ENCODE measurements at regions not wholly inside any gene's neighbourhood (a gene's known extent, or its start where the extent isn't known, plus 50 kb on each side); places are given as distances from the start of the nearest gene placed in this dataset.

DNA sequence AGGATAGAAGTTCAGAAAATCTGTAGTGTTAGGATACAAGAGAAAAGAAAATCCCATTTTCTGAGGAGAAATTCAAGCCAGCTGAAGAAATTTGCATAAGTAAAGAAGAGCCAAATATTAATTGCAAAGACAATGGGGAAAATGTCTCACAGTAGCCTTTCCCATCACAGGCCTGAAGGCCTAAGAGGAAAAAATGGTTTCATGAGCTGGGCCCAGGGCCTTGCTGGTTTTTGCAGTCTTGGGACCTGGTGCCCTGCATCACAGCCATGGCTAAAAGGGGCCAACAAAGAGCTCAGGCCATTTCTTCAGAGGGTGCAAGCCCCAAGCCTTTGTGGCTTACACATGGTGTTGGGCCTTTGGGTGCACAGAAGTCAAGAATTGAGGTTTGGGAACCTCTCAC is 413.6 kb upstream of the CYRIA start:
- intact Hi-C loops (cut with micrococcal nuclease), result no loop called here

DNA sequence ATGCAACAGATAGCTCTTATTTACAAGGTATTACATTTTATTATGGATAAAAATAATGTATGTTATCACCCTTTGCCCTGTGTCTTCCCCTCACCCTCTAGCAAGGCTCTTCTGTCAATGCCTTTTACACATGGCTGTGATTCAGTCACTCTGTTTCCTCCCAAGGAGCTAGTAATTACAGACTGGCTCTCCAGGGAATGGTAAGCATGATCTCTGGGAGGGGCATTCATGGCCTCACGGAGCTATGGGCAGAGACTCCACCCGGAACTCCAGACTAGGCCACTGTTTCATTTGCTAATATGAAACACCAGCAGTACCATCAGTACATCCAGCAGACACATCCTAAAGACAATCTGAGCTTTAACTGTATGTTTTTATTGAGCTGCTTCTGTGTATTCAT is 410.9 kb upstream of the CYRIA start:
- intact Hi-C loops (cut with micrococcal nuclease), result no loop called here

GRCh38 chr2:17070711-17071110 is 405.1 kb upstream of the CYRIA start:
- intact Hi-C loops (cut with micrococcal nuclease), result no loop called here

- intact Hi-C loops (cut with micrococcal nuclease), result no loop called here
Measured at GRCh38 chr2:17069564-17069963, 403.9 kb upstream of the CYRIA start.

DNA sequence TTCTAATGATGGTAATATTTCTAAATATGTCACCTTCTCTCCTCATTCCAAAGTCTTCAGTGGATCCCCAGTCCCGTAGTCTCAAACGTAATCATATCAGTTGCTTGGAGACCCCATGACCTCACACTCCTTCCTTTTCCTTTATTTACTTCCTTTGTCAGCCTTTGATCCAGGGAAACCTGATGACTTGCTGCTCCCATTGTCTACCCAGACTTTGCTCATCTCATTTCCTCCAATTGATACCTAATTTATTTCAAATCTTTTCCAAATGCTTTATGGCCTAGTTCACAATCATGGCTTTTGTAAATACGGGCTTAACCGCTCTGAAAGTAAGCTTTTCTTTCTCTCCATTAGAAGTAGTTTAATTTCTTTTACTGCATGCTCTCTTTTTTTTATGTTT is 402.4 kb upstream of the CYRIA start:
- intact Hi-C loops (cut with micrococcal nuclease), result no loop called here

DNA sequence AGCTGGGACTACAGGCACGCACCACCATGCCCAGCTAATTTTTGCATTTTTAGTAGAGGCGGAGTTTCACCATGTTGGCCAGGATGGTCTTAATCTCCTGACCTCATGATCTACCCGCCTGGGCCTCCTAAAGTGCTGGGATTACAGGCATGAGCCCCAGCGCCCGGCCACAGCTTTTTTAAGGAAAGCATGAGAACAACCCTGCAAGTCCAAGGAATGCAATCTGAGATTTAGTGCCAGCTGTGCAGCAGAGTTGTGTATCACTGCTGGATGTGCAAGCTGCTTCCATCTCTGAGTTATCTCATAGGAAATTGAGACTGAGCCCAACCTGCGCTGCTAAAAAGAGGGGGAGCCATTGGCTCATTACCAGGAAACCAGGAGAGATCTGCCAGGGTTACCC is 399.9 kb upstream of the CYRIA start:
- intact Hi-C loops (cut with micrococcal nuclease), result no loop called here

- intact Hi-C loops (cut with micrococcal nuclease), result no loop called here
Measured at GRCh38 chr2:17061028-17061427, 395.4 kb upstream of the CYRIA start.

DNA sequence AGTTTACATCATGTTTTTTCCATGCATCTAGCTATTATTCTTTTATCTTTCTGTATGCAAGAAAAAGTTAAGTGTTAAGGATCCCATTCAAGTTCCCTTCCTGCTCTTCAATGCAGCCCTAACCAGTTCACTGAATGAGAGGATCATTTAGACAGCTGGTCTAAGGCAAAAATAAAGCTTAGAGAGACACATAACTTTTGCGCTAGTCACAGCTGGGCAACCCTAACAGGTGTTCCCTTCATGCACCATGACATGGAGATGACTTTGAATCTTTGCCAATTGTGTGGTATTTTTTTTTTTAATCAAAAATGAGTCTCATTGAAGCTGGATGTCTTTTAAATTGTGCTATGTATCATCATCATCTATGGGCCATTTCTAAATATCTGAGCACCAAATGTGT is 393.8 kb upstream of the CYRIA start:
- intact Hi-C loops (cut with micrococcal nuclease), result no loop called here

GRCh38 chr2:17058772-17059402 is 393.3 kb upstream of the CYRIA start:
- intact Hi-C loops (cut with micrococcal nuclease), result no loop called here

DNA sequence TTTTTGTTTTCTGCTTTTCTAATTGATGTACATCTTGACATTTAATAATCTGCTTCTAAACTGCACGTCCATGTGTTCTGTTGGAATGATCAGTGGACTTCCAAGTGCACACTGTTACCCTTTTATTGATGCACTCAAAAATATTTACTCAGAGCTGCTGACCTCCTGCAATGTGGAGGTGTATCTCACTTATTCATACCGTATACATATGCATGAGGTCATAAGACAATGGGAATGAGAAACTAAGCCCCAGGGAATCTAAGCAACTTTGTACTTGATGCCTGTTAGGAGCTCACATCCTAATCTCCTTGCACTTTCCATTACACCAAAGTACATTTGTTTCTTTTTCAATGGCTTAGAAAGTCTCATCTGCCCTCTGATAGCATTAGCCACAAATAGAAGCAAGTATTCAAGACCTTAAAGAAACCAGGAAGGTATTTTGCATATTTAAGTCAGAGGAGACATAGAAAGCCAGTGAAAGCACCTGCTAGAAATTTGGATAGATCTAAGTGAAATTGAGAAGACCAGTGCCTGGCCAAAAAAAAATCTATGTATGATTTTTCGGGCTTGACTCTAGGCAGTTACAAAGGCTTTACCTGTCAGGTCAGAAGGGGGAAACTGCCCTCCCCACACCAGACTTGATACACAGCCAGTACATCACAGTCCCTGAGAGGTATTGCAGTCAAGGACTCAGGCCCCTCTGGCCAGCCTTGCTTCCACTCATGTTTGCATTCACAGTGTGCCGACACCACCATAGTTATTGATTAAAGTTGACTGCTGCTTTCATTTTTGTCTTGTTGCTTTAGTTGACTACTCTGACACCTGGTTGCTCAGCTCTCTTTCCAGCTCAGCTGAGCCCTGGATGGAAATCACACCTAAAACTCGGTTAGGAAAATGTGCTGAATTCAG is 391.7 kb upstream of the CYRIA start:
- intact Hi-C loops (cut with micrococcal nuclease), result no loop called here

DNA sequence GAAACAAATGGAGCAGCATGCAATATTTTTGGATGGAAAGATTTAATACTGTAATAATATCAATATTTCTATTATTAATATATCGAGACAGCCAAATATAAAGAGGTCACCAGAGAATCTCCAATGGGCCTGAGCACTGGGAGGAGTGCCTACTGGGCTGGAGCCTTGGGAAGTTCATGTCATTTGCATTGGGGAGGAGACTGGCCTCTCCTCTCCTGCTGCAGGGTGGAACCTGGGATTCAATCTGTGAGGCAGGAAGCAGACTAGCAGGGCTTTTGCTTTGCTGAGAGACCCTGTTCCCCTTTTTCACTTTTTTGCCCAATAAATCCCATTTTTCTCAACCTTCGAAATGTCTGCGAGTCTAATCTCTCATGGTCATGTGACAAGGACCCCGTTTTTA is 390.6 kb upstream of the CYRIA start:
- intact Hi-C loops (cut with micrococcal nuclease), result no loop called here

DNA sequence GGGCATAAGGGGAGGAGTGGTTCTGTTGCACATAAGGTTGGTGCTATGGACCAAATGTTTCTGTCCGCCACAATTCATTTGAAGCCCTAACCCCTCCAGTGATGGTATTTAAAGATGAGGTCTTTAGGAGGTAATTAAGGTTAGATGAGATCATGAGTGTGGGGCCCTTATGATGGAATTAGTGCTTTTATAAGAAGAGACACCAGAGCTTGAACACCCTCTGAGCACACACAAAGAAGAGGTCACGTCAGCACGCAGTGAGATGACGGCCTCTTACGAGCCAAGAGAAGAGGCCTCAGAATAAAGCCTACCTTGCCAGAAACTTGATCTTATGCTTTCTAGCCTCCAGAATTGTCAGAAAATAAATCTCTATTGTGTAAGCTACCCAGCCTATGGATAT is 386.4 kb upstream of the CYRIA start:
- intact Hi-C loops (cut with micrococcal nuclease), result no loop called here

- intact Hi-C loops (cut with micrococcal nuclease), result no loop called here
Measured at GRCh38 chr2:17051538-17051937, 385.9 kb upstream of the CYRIA start.

DNA sequence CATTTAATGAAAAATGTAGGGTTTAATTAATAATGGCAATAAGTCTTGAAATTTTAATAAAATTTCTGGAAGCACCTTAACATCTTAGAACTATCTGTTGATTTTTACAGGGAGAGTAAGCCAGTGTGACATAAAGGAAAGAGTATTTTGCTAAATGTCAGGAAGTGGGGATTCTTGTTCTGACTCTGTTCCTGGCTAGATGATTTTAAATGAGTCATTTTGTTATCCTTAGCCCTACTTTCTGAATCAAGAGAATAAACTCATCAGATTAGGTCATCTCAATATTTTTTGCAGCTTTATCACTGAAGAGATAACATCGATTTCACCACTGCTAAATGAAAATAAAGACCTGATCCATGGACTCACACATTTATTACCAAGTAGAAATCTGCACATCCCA is 377.5 kb upstream of the CYRIA start:
- intact Hi-C loops (cut with micrococcal nuclease), result no loop called here

DNA sequence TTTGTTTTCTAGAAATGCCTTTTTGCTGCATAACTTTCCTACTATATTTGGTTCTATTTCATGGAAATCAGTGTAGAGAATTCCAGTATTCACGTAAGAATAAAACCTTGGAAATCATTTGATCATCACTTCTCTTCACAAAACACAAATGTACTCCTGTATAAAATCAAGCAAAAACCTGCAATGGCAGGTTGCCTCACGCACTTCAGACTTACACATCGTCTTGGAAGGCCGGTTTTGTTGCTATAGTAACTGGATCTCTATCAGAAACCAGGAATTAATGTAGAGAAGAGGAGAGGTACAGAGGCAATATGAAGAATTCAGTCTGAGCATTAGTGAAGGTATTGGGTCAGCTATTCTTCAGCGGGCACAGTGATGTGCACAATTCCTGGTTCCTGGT is 370.7 kb upstream of the CYRIA start:
- intact Hi-C loops (cut with micrococcal nuclease), result no loop called here

- intact Hi-C loops (cut with micrococcal nuclease), result no loop called here
Measured at GRCh38 chr2:17035010-17035409, 369.4 kb upstream of the CYRIA start.

DNA sequence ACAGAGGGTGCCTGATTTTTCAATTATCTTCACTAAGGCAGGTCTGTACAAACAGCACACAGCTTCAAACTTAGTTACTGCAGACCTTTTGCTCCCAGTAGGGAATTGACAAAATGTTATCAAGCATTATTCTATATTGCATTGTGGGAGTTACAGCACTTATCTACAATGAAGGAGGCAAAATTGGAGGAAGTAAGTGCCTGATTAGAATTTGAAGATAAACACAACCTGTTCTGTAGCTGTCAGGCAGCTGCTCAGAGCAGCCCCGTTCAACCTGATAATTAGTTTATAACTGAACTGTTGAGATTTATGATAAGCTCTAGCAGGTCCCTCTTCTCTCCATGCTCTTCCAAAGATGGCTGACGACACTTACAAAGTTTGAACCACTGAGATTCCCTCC is 364.4 kb upstream of the CYRIA start:
- intact Hi-C loops (cut with micrococcal nuclease), result no loop called here

GRCh38 chr2:17012297-17012696 is 346.7 kb upstream of the CYRIA start:
- intact Hi-C loops (cut with micrococcal nuclease), result no loop called here

DNA sequence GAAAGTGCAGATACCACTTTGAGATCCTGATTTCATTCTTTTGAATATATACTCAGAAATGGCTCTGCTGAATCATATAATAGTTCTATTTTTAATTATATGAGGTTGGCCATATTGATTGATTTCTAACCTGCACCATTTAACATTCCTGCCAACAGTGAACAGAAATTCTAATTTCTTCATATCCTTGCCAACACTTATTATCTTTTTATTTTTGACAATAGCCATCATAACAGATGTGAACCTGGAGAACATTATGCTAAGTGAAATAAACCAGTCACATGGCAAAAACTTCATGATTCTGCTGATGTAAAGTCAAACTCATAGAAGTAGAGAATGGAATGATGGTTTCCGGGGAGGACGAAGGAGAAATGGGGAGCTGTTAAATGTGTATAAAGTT is 344.5 kb upstream of the CYRIA start:
- intact Hi-C loops (cut with micrococcal nuclease), result no loop called here

DNA sequence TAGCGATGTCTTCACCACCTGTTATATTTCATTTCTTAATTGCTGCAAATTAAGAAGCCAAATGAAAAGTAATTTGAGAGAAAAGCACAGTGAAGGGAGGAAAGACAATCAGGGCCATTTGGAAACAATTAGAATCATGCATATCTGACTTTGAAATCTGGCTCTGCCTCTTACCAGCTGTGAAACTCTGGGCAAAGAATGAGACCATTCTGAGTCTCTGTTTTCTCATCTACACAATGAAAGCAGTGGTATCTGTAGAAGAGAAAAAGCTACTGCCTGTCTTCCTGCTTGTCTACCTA is 334.5 kb upstream of the CYRIA start:
- intact Hi-C loops (cut with micrococcal nuclease), result no loop called here

- intact Hi-C loops (cut with micrococcal nuclease), result no loop called here
Measured at GRCh38 chr2:16999347-17000183, 333.9 kb upstream of the CYRIA start.

- intact Hi-C loops (cut with micrococcal nuclease), result no loop called here
Measured at GRCh38 chr2:16978301-16978700, 312.7 kb upstream of the CYRIA start.
